HPDE6-E6E7 (cell line): ENCODE measurements at regions not wholly inside any gene's neighbourhood (a gene's known extent, or its start where the extent isn't known, plus 50 kb on each side); places are given as distances from the start of the nearest gene placed in this dataset.
"Not testable (repeated sequence)": the region's sequence is repeated elsewhere in the genome, so short reads cannot be mapped to it uniquely, and the experiment has no call there.

Source experiments
- DNase-seq: peaks from one replicate; pipeline ENCODE4 v3.0.0; 2011; ENCODE audit warnings: missing footprints; ENCODE audit errors: extremely low spot score

GRCh38 chr17:78305801-78306200 lies 54.1 kb downstream of the SOCS3 start:
- DNase-seq: no peak

GRCh38 chr17:78304549-78305037 lies 55.3 kb downstream of the SOCS3 start:
- no peak for DNase-seq

- no peak for DNase-seq
Measured at GRCh38 chr17:78302478-78302877, 57.4 kb downstream of the SOCS3 start.

GRCh38 chr17:78301821-78302213 lies 58.1 kb downstream of the SOCS3 start:
- DNase-seq: no peak

DNA sequence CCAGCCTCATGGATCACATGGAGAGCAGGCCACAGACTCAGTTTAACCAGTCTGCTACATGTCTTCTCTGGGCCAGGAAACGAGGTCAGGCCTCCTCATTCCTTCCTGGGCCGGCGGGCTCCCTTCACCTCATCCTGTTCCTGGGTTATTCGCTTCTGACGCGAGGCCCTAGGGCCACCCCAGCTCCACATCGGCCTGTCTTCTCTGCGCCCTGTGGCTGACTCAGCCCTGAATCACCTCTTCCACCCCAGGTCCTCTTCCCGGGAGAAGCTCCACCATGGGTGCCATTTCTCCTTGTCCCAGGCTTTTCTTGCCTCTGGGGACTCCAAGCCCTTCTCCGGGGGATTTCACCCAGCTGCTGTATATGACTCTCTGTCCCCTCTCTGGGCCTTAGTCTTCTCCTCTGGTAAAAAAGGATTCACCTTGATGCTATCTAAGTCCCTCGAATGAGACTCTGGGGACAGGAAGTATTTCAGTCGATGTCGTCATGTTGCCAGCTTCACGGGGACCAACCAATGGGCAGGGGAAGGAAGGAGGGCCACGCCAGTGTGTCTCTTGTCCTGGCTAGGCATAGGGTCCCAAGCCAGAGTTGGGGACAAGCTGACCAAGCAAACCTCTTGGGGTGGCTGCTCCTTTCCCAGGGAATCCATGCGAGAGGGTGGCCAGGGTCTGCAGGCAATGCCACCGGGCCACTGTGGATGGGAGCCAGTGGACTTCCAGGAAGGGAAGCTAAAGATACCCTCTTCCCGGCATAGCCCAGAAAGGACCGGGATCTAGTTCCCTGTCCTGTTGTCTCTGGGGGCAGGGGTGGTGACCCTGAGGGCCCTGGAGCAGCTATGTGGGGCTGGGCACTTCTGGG lies 58.7 kb downstream of the SOCS3 start:
- peak; percentile 67 for DNase-seq

- DNase-seq: no peak
Measured at GRCh38 chr17:78299049-78299448, 60.8 kb downstream of the SOCS3 start.

DNA sequence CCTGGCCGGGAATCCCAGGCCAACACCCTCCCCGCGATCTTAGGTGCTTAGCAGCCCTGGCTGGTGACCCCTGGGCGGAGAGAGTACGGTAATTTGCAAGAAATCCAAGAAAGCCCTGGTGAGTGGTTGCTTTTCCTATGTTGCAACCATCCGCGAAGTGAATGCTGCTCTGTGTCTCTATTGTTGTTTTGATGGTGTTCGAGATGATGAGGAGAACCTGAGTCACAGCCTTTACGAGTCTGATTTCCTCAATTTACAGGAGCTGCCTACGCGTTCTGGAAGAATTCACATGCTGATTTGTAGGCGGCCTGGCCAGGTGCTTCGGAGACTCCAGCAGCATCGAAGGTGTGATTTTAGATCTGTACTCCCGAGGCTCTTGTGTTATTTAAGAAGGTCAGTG lies 63.3 kb downstream of the TMEM235 start:
- DNase-seq: peak; percentile 90

GRCh38 chr17:78294356-78294755 lies 62.9 kb downstream of the TMEM235 start:
- no peak for DNase-seq

- DNase-seq: not testable (repeated sequence)
Measured at GRCh38 chr17:78293151-78293550, 61.7 kb downstream of the TMEM235 start.

GRCh38 chr17:78291944-78292910 lies 60.8 kb downstream of the TMEM235 start:
- no peak for DNase-seq

GRCh38 chr17:78290721-78291120 lies 59.3 kb downstream of the TMEM235 start:
- DNase-seq: no peak
